ENCODE measurements at regions not wholly inside any gene's neighbourhood (a gene's known extent, or its start where the extent isn't known, plus 50 kb on each side); places are given as distances from the start of the nearest gene placed in this dataset.

GRCh38 chr2:8539743-8540551, 141.9 kb upstream of the ID2 start:
- no peak overlapping the region for H3K14ac ChIP-seq (ENCODE audit: low read length)
- WGBS, 2 donors (ENCODE audit: extremely low coverage in 2 of 2, insufficient read length in 2 of 2, insufficient replicate concordance in 1 of 2): no CpG with 5 or more reads among the region's 14 CpGs

GRCh38 chr2:8540552-8541055, 141.3 kb upstream of the ID2 start:
- no peak overlapping the region for H3K9ac ChIP-seq (ENCODE audit: low read depth, low read length, poor library complexity)
- no peaks in the 10 kb centered on the region for H3K36me3 ChIP-seq (replicated peaks in 1 of 2; ENCODE audit: control insufficient read depth in 2 of 2, insufficient read depth in 2 of 2, low read length in 2 of 2)
- no peak overlapping the region for H4K8ac ChIP-seq (ENCODE audit: low read depth, low read length)
- no peak overlapping the region for H3K14ac ChIP-seq (ENCODE audit: low read length)
- no peak overlapping the region for H3K4me3 ChIP-seq (ENCODE audit: low read length in 2 of 2)
- peak overlapping the region; percentile 64 for H2AFZ ChIP-seq (ENCODE audit: low read length)
- no peak overlapping the region for H3K4ac ChIP-seq (ENCODE audit: low read length)
- peak overlapping the region; percentile 32 for H3K18ac ChIP-seq (ENCODE audit: low read length)
- peaks cover 3 to 7% of the 10 kb centered on the region in 2 donors for H3K4me1 ChIP-seq (ENCODE audit: control insufficient read depth in 2 of 2, insufficient read depth in 1 of 2, low read depth in 1 of 2, low read length in 2 of 2)
- H3K27me3 ChIP-seq (ENCODE audit: control insufficient read depth in 3 of 3, insufficient read depth in 3 of 3, low read depth in 1 of 3, low read length in 3 of 3): no peaks in the 10 kb centered on the region
- H2BK5ac ChIP-seq (ENCODE audit: low read length): no peak overlapping the region
- H2BK12ac ChIP-seq (ENCODE audit: low read length): peak overlapping the region; percentile 33
- H2BK120ac ChIP-seq (ENCODE audit: low read depth, low read length): peak overlapping the region; percentile 74
- no peak overlapping the region for H2BK15ac ChIP-seq (ENCODE audit: low read length)
- no peaks in the 10 kb centered on the region for H3K9me3 ChIP-seq (replicated peaks in 1 of 2; ENCODE audit: control insufficient read depth in 2 of 2, insufficient read depth in 1 of 2, low read depth in 1 of 2, low read length in 2 of 2)
- H3K79me1 ChIP-seq (ENCODE audit: low read depth, low read length): no peaks in the 10 kb centered on the region
- WGBS, 2 donors (ENCODE audit: extremely low coverage in 2 of 2, insufficient read length in 2 of 2, insufficient replicate concordance in 1 of 2): no CpG with 5 or more reads among the region's 2 CpGs
- H2AK5ac ChIP-seq (ENCODE audit: low read depth, low read length): peak overlapping the region; percentile 60
- H3K4me2 ChIP-seq (ENCODE audit: insufficient read depth, low read length, poor library complexity, severe bottlenecking): no peak overlapping the region
- H3K23ac ChIP-seq (ENCODE audit: low read depth, low read length, poor library complexity): no peak overlapping the region
- no peak for DNase-seq (ENCODE audit: low spot score)
- no peak overlapping the region for H3K27ac ChIP-seq (replicated peaks; ENCODE audit: low read length)
- no peak overlapping the region for H4K91ac ChIP-seq (ENCODE audit: low read depth, low read length, poor library complexity)

More at GRCh38 chr2:8539743-8540551, 141.9 kb upstream of the ID2 start:
- peak overlapping the region; percentile 32 for H3K18ac ChIP-seq (ENCODE audit: low read length)
- no peak overlapping the region for H3K4ac ChIP-seq (ENCODE audit: low read length)
- H2AK5ac ChIP-seq (ENCODE audit: low read depth, low read length): peak overlapping the region; percentile 88
- no peak overlapping the region for H2BK5ac ChIP-seq (ENCODE audit: low read length)
- peak overlapping the region; percentile 64 for H2AFZ ChIP-seq (ENCODE audit: low read length)
- no peaks in the 10 kb centered on the region for H3K36me3 ChIP-seq (replicated peaks in 1 of 2; ENCODE audit: control insufficient read depth in 2 of 2, insufficient read depth in 2 of 2, low read length in 2 of 2)
- no peak overlapping the region for H4K8ac ChIP-seq (ENCODE audit: low read depth, low read length)
- no peak overlapping the region for H2BK15ac ChIP-seq (ENCODE audit: low read length)
- peaks cover 9% of the 10 kb centered on the region in 2 donors for H3K4me1 ChIP-seq (ENCODE audit: control insufficient read depth in 2 of 2, insufficient read depth in 1 of 2, low read depth in 1 of 2, low read length in 2 of 2)
- no peak for DNase-seq (ENCODE audit: low spot score)
- H4K91ac ChIP-seq (ENCODE audit: low read depth, low read length, poor library complexity): no peak overlapping the region
- no peak overlapping the region for H3K4me2 ChIP-seq (ENCODE audit: insufficient read depth, low read length, poor library complexity, severe bottlenecking)
- H3K27me3 ChIP-seq (ENCODE audit: control insufficient read depth in 3 of 3, insufficient read depth in 3 of 3, low read depth in 1 of 3, low read length in 3 of 3): no peaks in the 10 kb centered on the region
- H2BK12ac ChIP-seq (ENCODE audit: low read length): no peak overlapping the region
- no peaks in the 10 kb centered on the region for H3K9me3 ChIP-seq (replicated peaks in 1 of 2; ENCODE audit: control insufficient read depth in 2 of 2, insufficient read depth in 1 of 2, low read depth in 1 of 2, low read length in 2 of 2)
- H3K23ac ChIP-seq (ENCODE audit: low read depth, low read length, poor library complexity): no peak overlapping the region
- H3K79me1 ChIP-seq (ENCODE audit: low read depth, low read length): no peaks in the 10 kb centered on the region
- peak overlapping the region; percentile 74 for H2BK120ac ChIP-seq (ENCODE audit: low read depth, low read length)
- no peak overlapping the region for H3K9ac ChIP-seq (ENCODE audit: low read depth, low read length, poor library complexity)
- H3K27ac ChIP-seq (replicated peaks; ENCODE audit: low read length): no peak overlapping the region
- no peak overlapping the region for H3K4me3 ChIP-seq (ENCODE audit: low read length in 2 of 2)

- Histone ChIP-seq H2BK15ac (ENCODE audit: low read length) (no peak overlapping the region), H3K4ac (ENCODE audit: low read length) (no peak overlapping the region), H4K91ac (ENCODE audit: low read depth, low read length, poor library complexity) (no peak overlapping the region), H3K4me1 (ENCODE audit: control insufficient read depth in 2 of 2, insufficient read depth in 1 of 2, low read depth in 1 of 2, low read length in 2 of 2) (peaks cover 3 to 7% of the 10 kb centered on the region in 2 donors), H3K4me2 (ENCODE audit: insufficient read depth, low read length, poor library complexity, severe bottlenecking) (no peak overlapping the region), H3K27me3 (ENCODE audit: control insufficient read depth in 3 of 3, insufficient read depth in 3 of 3, low read depth in 1 of 3, low read length in 3 of 3) (no peaks in the 10 kb centered on the region), H3K9me3 (replicated peaks in 1 of 2; ENCODE audit: control insufficient read depth in 2 of 2, insufficient read depth in 1 of 2, low read depth in 1 of 2, low read length in 2 of 2) (no peaks in the 10 kb centered on the region), H4K8ac (ENCODE audit: low read depth, low read length) (no peak overlapping the region), H2BK5ac (ENCODE audit: low read length) (no peak overlapping the region), H2BK12ac (ENCODE audit: low read length) (no peak overlapping the region), H3K36me3 (replicated peaks in 1 of 2; ENCODE audit: control insufficient read depth in 2 of 2, insufficient read depth in 2 of 2, low read length in 2 of 2) (no peaks in the 10 kb centered on the region), H3K14ac (ENCODE audit: low read length) (peak overlapping the region; percentile 5), H3K23ac (ENCODE audit: low read depth, low read length, poor library complexity) (no peak overlapping the region), H2AK5ac (ENCODE audit: low read depth, low read length) (no peak overlapping the region), H3K4me3 (ENCODE audit: low read length in 2 of 2) (no peak overlapping the region), H3K18ac (ENCODE audit: low read length) (no peak overlapping the region), H3K79me1 (ENCODE audit: low read depth, low read length) (no peaks in the 10 kb centered on the region), H3K9ac (ENCODE audit: low read depth, low read length, poor library complexity) (no peak overlapping the region), H2AFZ (ENCODE audit: low read length) (no peak overlapping the region), H2BK120ac (ENCODE audit: low read depth, low read length) (no peak overlapping the region), H3K27ac (replicated peaks; ENCODE audit: low read length) (no peak overlapping the region)
- WGBS, 2 donors (ENCODE audit: extremely low coverage in 2 of 2, insufficient read length in 2 of 2, insufficient replicate concordance in 1 of 2): no CpG with 5 or more reads among the region's 8 CpGs
- DNase-seq (ENCODE audit: low spot score): no peak
Measured at GRCh38 chr2:8541223-8541622, 140.6 kb upstream of the ID2 start.

GRCh38 chr2:8541636-8542035, 140.2 kb upstream of the ID2 start:
- Histone ChIP-seq H2BK120ac (ENCODE audit: low read depth, low read length) (no peak overlapping the region), H3K9me3 (replicated peaks in 1 of 2; ENCODE audit: control insufficient read depth in 2 of 2, insufficient read depth in 1 of 2, low read depth in 1 of 2, low read length in 2 of 2) (no peaks in the 10 kb centered on the region), H2BK12ac (ENCODE audit: low read length) (no peak overlapping the region), H3K79me1 (ENCODE audit: low read depth, low read length) (no peaks in the 10 kb centered on the region), H3K4me1 (ENCODE audit: control insufficient read depth in 2 of 2, insufficient read depth in 1 of 2, low read depth in 1 of 2, low read length in 2 of 2) (peaks cover 3 to 7% of the 10 kb centered on the region in 2 donors), H3K27ac (replicated peaks; ENCODE audit: low read length) (no peak overlapping the region), H3K27me3 (ENCODE audit: control insufficient read depth in 3 of 3, insufficient read depth in 3 of 3, low read depth in 1 of 3, low read length in 3 of 3) (no peaks in the 10 kb centered on the region), H3K23ac (ENCODE audit: low read depth, low read length, poor library complexity) (no peak overlapping the region), H2AFZ (ENCODE audit: low read length) (no peak overlapping the region), H3K4me2 (ENCODE audit: insufficient read depth, low read length, poor library complexity, severe bottlenecking) (no peak overlapping the region), H2BK5ac (ENCODE audit: low read length) (no peak overlapping the region), H4K91ac (ENCODE audit: low read depth, low read length, poor library complexity) (no peak overlapping the region), H3K14ac (ENCODE audit: low read length) (peak overlapping the region; percentile 5), H3K36me3 (replicated peaks in 1 of 2; ENCODE audit: control insufficient read depth in 2 of 2, insufficient read depth in 2 of 2, low read length in 2 of 2) (no peaks in the 10 kb centered on the region), H2AK5ac (ENCODE audit: low read depth, low read length) (no peak overlapping the region), H2BK15ac (ENCODE audit: low read length) (no peak overlapping the region), H3K18ac (ENCODE audit: low read length) (peak overlapping the region; percentile 46), H3K4me3 (ENCODE audit: low read length in 2 of 2) (no peak overlapping the region), H3K4ac (ENCODE audit: low read length) (no peak overlapping the region), H4K8ac (ENCODE audit: low read depth, low read length) (no peak overlapping the region), H3K9ac (ENCODE audit: low read depth, low read length, poor library complexity) (no peak overlapping the region)
- DNase-seq (ENCODE audit: low spot score): no peak
- WGBS, 2 donors (ENCODE audit: extremely low coverage in 2 of 2, insufficient read length in 2 of 2, insufficient replicate concordance in 1 of 2): no CpG with 5 or more reads among the region's 14 CpGs

Measured in neuronal stem cell (in vitro differentiated cells).